HCT116 (cell line): ENCODE measurements at regions not wholly inside any gene's neighbourhood (a gene's known extent, or its start where the extent isn't known, plus 50 kb on each side); places are given as distances from the start of the nearest gene placed in this dataset.

Experiments used
- ATAC-seq: fragments of 200-7000 bp; cut with Tn5 transposase; 2 replicates; pipeline ENCODE4 v1.9.1; 2020; ENCODE audit warnings: mild to moderate bottlenecking, moderate library complexity
- BruUV-seq: library from RNA; stranded (reverse); fragments of 400-500 nt; replicated peaks from 2 replicates; lab custom pipeline; 2021; lab: Mats Ljungman, UMichigan
- CTCF ChIA-PET: fragments of 300-600 bp; sonication (Branson Sonifier 250); formaldehyde crosslinking; loops from one replicate; lab custom pipeline; 2021; ENCODE audit warnings: antibody characterized with exemption; lab: Charles Lee
- POLR2A ChIA-PET: fragments of 300-600, 350-600 bp; sonication (Branson Sonifier 250); formaldehyde crosslinking; loops from one replicate; lab custom pipeline; 2021; ENCODE audit warnings: antibody characterized with exemption; lab: Charles Lee
- RAD21 ChIA-PET, 2 experiments: fragments of 300-600 bp; sonication (Branson Sonifier 250); formaldehyde crosslinking; loops; one replicate each; lab custom pipeline; 2023; ENCODE audit warnings: low total read pairs in 2 of 2; ENCODE audit not compliant: uncharacterized antibody in 2 of 2, unreplicated experiment in 2 of 2, low non-redundant PET in 1 of 2; lab: Charles Lee
- DNase-seq: peaks from one replicate; pipeline ENCODE4 v3.0.0-alpha.2; 2010; ENCODE audit warnings: low read depth, low spot score
- H2AFZ ChIP-seq: fragments of 200-600 bp; shearing (Covaris generic), sonication (generic); 2 replicates; pipeline ENCODE4 v1.6.1; 2017; ENCODE audit warnings: low read depth, mixed run types, mixed read lengths, antibody characterized with exemption, low read length; ENCODE audit not compliant: poor library complexity, severe bottlenecking
- H3K27ac ChIP-seq: 2 replicates; pipeline ENCODE4 v1.5.1; 2012; ENCODE audit warnings: low read depth, low read length
- H3K27me3 ChIP-seq: fragments of 200-600 bp; sonication (generic); 2 replicates; pipeline ENCODE4 v1.6.1; 2016; ENCODE audit warnings: mixed run types, low read length, mixed read lengths; ENCODE audit not compliant: insufficient read depth
- H3K36me3 ChIP-seq, 2 experiments: fragments of 200-500 bp in 1 of 2; fragments of 200-600 bp in 1 of 2; sonication (Bioruptor generic) in 1 of 2; sonication (generic) in 1 of 2; 2 replicates each; pipeline versions ENCODE4 v1.5.1 to v1.6.1; 2014 to 2016; ENCODE audit warnings: low read length in 2 of 2, inconsistent platforms in 1 of 2, mixed read lengths in 1 of 2, mixed run types in 1 of 2; ENCODE audit not compliant: insufficient read depth in 2 of 2, control insufficient read depth in 1 of 2
- H3K4me1 ChIP-seq, 2 experiments: fragments of 200-600 bp in 1 of 2; sonication (generic) in 1 of 2; 2 replicates each; pipeline versions ENCODE4 v1.5.1 to v1.6.1; 2012 to 2017; ENCODE audit warnings: low read length in 2 of 2, inconsistent platforms in 1 of 2, mild to moderate bottlenecking in 1 of 2, mixed read lengths in 1 of 2, mixed run types in 1 of 2, moderate library complexity in 1 of 2; ENCODE audit not compliant: insufficient read depth in 2 of 2, control insufficient read depth in 1 of 2
- H3K4me2 ChIP-seq: fragments of 200-600 bp; sonication (generic); 2 replicates; pipeline ENCODE4 v1.6.1; 2017; ENCODE audit warnings: mixed run types, low read length, mixed read lengths
- H3K4me3 ChIP-seq, 2 experiments: fragments of 200-600 bp in 1 of 2; sonication (generic) in 1 of 2; replicated peaks in 1 of 2; 2 replicates each; pipeline ENCODE4 v1.5.1; 2011 to 2016; ENCODE audit warnings: low read length in 2 of 2, control low read depth in 1 of 2, low read depth in 1 of 2, mild to moderate bottlenecking in 1 of 2, mixed read lengths in 1 of 2, mixed run types in 1 of 2
- H3K79me2 ChIP-seq: fragments of 200-600 bp; sonication (generic); 2 replicates; pipeline ENCODE4 v1.6.1; 2017; ENCODE audit warnings: mild to moderate bottlenecking, mixed run types, low read length, moderate library complexity, mixed read lengths; ENCODE audit not compliant: insufficient read depth
- H3K9ac ChIP-seq: fragments of 200-600 bp; sonication (generic); 2 replicates; pipeline ENCODE4 v1.6.1; 2016; ENCODE audit warnings: low read length, mixed read lengths
- H3K9me2 ChIP-seq: fragments of 200-600 bp; sonication (generic), shearing (Covaris generic); 2 replicates; pipeline ENCODE4 v1.6.1; 2017; ENCODE audit warnings: mixed run types, mild to moderate bottlenecking, moderate library complexity; ENCODE audit not compliant: insufficient read depth
- H3K9me3 ChIP-seq, 2 experiments: fragments of 200-500 bp in 1 of 2; fragments of 200-600 bp in 1 of 2; sonication (Bioruptor generic) in 1 of 2; sonication (generic) in 1 of 2; 2 replicates each; pipeline ENCODE4 v1.6.1; 2014 to 2017; ENCODE audit warnings: low read length in 2 of 2, mixed read lengths in 2 of 2, inconsistent platforms in 1 of 2, low read depth in 1 of 2, mild to moderate bottlenecking in 1 of 2, mixed run types in 1 of 2, moderate library complexity in 1 of 2; ENCODE audit not compliant: control insufficient read depth in 1 of 2, insufficient read depth in 1 of 2
- H4K20me1 ChIP-seq: fragments of 200-600 bp; sonication (generic), shearing (Covaris generic); 2 replicates; pipeline ENCODE4 v1.6.1; 2017; ENCODE audit warnings: mixed run types, mild to moderate bottlenecking, moderate library complexity; ENCODE audit not compliant: insufficient read depth
- CBX3 ChIP-seq: IDR thresholded peaks from 2 replicates; pipeline ENCODE4 v1.6.1; 2012; ENCODE audit warnings: low read depth
- CEBPB ChIP-seq: IDR thresholded peaks from 2 replicates; pipeline ENCODE4 v1.6.1; 2012; ENCODE audit warnings: low read depth
- FOSL1 ChIP-seq: IDR thresholded peaks from 2 replicates; pipeline ENCODE4 v1.6.1; 2012; ENCODE audit warnings: low read depth
- POLR2A ChIP-seq: IDR thresholded peaks from 2 replicates; pipeline ENCODE4 v1.7.0; 2011; ENCODE audit warnings: borderline replicate concordance; ENCODE audit not compliant: insufficient read depth, insufficient read length; ENCODE audit errors: extremely low read depth
- POLR2AphosphoS5 ChIP-seq: IDR thresholded peaks from 2 replicates; pipeline ENCODE4 v1.6.1; 2011; ENCODE audit warnings: mild to moderate bottlenecking, low read depth, low read length, moderate library complexity
- RAD21 ChIP-seq: IDR thresholded peaks from 2 replicates; pipeline ENCODE4 v1.6.1; 2012; ENCODE audit warnings: low read depth, mild to moderate bottlenecking
- YY1 ChIP-seq: IDR thresholded peaks from 2 replicates; pipeline ENCODE4 v1.6.1; 2011; ENCODE audit warnings: low read length, low read depth, moderate library complexity, mild to moderate bottlenecking; ENCODE audit not compliant: insufficient replicate concordance; ENCODE audit errors: extremely low read depth
- ZBTB33 ChIP-seq: IDR thresholded peaks from 2 replicates; pipeline ENCODE4 v1.6.1; 2011; ENCODE audit warnings: mild to moderate bottlenecking, low read length, moderate library complexity; ENCODE audit not compliant: insufficient replicate concordance; ENCODE audit errors: extremely low read depth
- ZFX ChIP-seq: fragments of 450-650 bp; IDR thresholded peaks from 2 replicates; pipeline ENCODE4 v1.6.1; 2017
- ZNF274 ChIP-seq: fragments of 200-500 bp; sonication (Bioruptor generic); IDR thresholded peaks from 2 replicates; pipeline ENCODE4 v1.6.1; 2014; ENCODE audit warnings: mild to moderate bottlenecking, low read depth, low read length, inconsistent platforms
- intact Hi-C: fragments of 100-400 bp; cut with micrococcal nuclease; formaldehyde crosslinking; loops from 2 replicates; pipeline ENCODE4 v1.10.0; 2022
- TF ChIP-seq, protein P1 (sequence below), 3 experiments: fragments of 200-600 bp in 1 of 3; sonication (generic) in 1 of 3; IDR thresholded peaks in 2 of 3; conservative IDR thresholded peaks in 1 of 3; 2 replicates each; pipeline ENCODE4 v1.5.1; 2012 to 2017; ENCODE audit warnings: low read depth in 2 of 3, low read length in 2 of 3, antibody characterized with exemption in 1 of 3, borderline replicate concordance in 1 of 3, control low read depth in 1 of 3, mild to moderate bottlenecking in 1 of 3, mixed read lengths in 1 of 3, mixed run types in 1 of 3, moderate library complexity in 1 of 3; ENCODE audit not compliant: insufficient read depth in 1 of 3
- TF ChIP-seq, protein P2 (sequence below): IDR thresholded peaks from 2 replicates; pipeline ENCODE4 v1.6.1; 2012

- peaks cover 9 to 14% of the 10 kb centered on the region in 2 experiments; a peak in 2 of 4 replicates for H3K9me3 ChIP-seq
- H3K4me3 ChIP-seq: no peak overlapping the region
- ChIA-PET RAD21 (no interaction called here), POLR2A (no interaction called here), CTCF (no interaction called here)
- H3K27me3 ChIP-seq: no peaks in the 10 kb centered on the region
- no peaks in the 10 kb centered on the region for H3K79me2 ChIP-seq
- H3K9me2 ChIP-seq: no peaks in the 10 kb centered on the region
- no peak overlapping the region for H2AFZ ChIP-seq
- H3K36me3 ChIP-seq: no peaks in the 10 kb centered on the region
- DNase-seq: no peak
- ATAC-seq: no peak
- no peaks in the 10 kb centered on the region for H4K20me1 ChIP-seq
- H3K4me1 ChIP-seq: no peaks in the 10 kb centered on the region
- intact Hi-C loops: no loop called here
- no TSS peak for BruUV-seq
- H3K9ac ChIP-seq: no peak overlapping the region
- TF ChIP-seq POLR2AphosphoS5: no peak
- no peak overlapping the region for H3K27ac ChIP-seq
- no peak overlapping the region for H3K4me2 ChIP-seq
These were observed 881.0 kb downstream of the AMY1C start for GRCh38 chr1:104630567-104631149.

GRCh38 chr1:104636581-104636980 lies 886.9 kb downstream of the AMY1C start:
- POLR2A ChIA-PET: no interaction called here
- intact Hi-C loops: no loop called here
- Histone ChIP-seq H3K4me3 (no peak overlapping the region), H3K27me3 (no peaks in the 10 kb centered on the region), H3K9me2 (no peaks in the 10 kb centered on the region), H4K20me1 (no peaks in the 10 kb centered on the region), H3K27ac (no peak overlapping the region), H3K4me2 (no peak overlapping the region), H3K4me1 (no peaks in the 10 kb centered on the region), H3K36me3 (no peaks in the 10 kb centered on the region), H2AFZ (no peak overlapping the region), H3K9ac (no peak overlapping the region), H3K79me2 (no peaks in the 10 kb centered on the region), H3K9me3 (peaks cover 9 to 14% of the 10 kb centered on the region in 2 experiments; a peak in 2 of 4 replicates)
- RAD21 ChIA-PET: no interaction called here
- no TSS peak for BruUV-seq
- no peak for ATAC-seq
- DNase-seq: no peak
- CTCF ChIA-PET: no interaction called here
- no peak for TF ChIP-seq CEBPB
- TF ChIP-seq POLR2A: no peak
- TF ChIP-seq CBX3: no peak
- TF ChIP-seq ZNF274: no peak
- TF ChIP-seq, protein P1, sequence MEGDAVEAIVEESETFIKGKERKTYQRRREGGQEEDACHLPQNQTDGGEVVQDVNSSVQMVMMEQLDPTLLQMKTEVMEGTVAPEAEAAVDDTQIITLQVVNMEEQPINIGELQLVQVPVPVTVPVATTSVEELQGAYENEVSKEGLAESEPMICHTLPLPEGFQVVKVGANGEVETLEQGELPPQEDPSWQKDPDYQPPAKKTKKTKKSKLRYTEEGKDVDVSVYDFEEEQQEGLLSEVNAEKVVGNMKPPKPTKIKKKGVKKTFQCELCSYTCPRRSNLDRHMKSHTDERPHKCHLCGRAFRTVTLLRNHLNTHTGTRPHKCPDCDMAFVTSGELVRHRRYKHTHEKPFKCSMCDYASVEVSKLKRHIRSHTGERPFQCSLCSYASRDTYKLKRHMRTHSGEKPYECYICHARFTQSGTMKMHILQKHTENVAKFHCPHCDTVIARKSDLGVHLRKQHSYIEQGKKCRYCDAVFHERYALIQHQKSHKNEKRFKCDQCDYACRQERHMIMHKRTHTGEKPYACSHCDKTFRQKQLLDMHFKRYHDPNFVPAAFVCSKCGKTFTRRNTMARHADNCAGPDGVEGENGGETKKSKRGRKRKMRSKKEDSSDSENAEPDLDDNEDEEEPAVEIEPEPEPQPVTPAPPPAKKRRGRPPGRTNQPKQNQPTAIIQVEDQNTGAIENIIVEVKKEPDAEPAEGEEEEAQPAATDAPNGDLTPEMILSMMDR (IDR thresholded peaks at IDR 0.05 in 2 of 3, conservative IDR thresholded peaks at IDR 0.05 in 1 of 3; ENCODE audit: borderline replicate concordance in 1 of 3, insufficient read depth in 1 of 3, low read depth in 2 of 3, low read length in 2 of 3): no peak
- TF ChIP-seq ZFX: no peak
- no peak for TF ChIP-seq RAD21
- no peak for TF ChIP-seq FOSL1
- no peak for TF ChIP-seq ZBTB33
- TF ChIP-seq, protein P2, sequence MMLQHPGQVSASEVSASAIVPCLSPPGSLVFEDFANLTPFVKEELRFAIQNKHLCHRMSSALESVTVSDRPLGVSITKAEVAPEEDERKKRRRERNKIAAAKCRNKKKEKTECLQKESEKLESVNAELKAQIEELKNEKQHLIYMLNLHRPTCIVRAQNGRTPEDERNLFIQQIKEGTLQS: no peak
- TF ChIP-seq YY1: no peak
